Spinal cord (tissue), 9 donors: ENCODE measurements at regions not wholly inside any gene's neighbourhood (a gene's known extent, or its start where the extent isn't known, plus 50 kb on each side); places are given as distances from the start of the nearest gene placed in this dataset.

Experiments
- DNase-seq, 6 donors: peaks; one replicate each; pipeline versions ENCODE4 v3.0.0 to v3.0.0-alpha.2; 2013 to 2015; ENCODE audit warnings: low spot score in 6 of 6, low read depth in 4 of 6
- H3K27ac ChIP-seq: one replicate; pipeline ENCODE4 v1.5.1; 2013; ENCODE audit warnings: low read depth, low read length, control low read depth
- H3K27me3 ChIP-seq: one replicate; pipeline ENCODE4 v1.6.1; 2013; ENCODE audit warnings: low read length; ENCODE audit not compliant: control insufficient read depth, insufficient read depth
- H3K36me3 ChIP-seq: one replicate; pipeline ENCODE4 v1.6.1; 2013; ENCODE audit warnings: low read length; ENCODE audit not compliant: control insufficient read depth, insufficient read depth
- H3K4me1 ChIP-seq: one replicate; pipeline ENCODE4 v1.6.1; 2013; ENCODE audit warnings: low read length; ENCODE audit not compliant: control insufficient read depth, insufficient read depth
- H3K4me3 ChIP-seq: one replicate; pipeline ENCODE4 v1.5.1; 2013; ENCODE audit warnings: low read depth, low read length, control low read depth
- H3K9me3 ChIP-seq: one replicate; pipeline ENCODE4 v1.6.1; 2013; ENCODE audit warnings: low read length; ENCODE audit not compliant: control insufficient read depth, insufficient read depth
- WGBS: methylation state at CpG from one replicate; pipeline ENCODE4 v1.1.5; 2013; ENCODE audit warnings: missing lambda C conversion rate; ENCODE audit not compliant: insufficient coverage; 5-methylcytosine and 5-hydroxymethylcytosine counted together
- donor health status: healthy.

GRCh38 chr1:215358356-215358755, 208.7 kb upstream of the KCTD3 start:
- H3K9me3 ChIP-seq: no peaks in the 10 kb centered on the region
- no peak overlapping the region for H3K27ac ChIP-seq
- no peaks in the 10 kb centered on the region for H3K4me1 ChIP-seq
- DNase-seq: no peak
- no peak overlapping the region for H3K4me3 ChIP-seq
- no peaks in the 10 kb centered on the region for H3K36me3 ChIP-seq
- H3K27me3 ChIP-seq: no peaks in the 10 kb centered on the region
- 85% methylated on average over 1 of the region's 1 CpG for WGBS

- Histone ChIP-seq H3K9me3 (no peaks in the 10 kb centered on the region), H3K27me3 (no peaks in the 10 kb centered on the region), H3K4me3 (no peak overlapping the region)
Measured at GRCh38 chr1:215360031-215360430, 207.1 kb upstream of the KCTD3 start.

GRCh38 chr1:215360758-215361157, 206.3 kb upstream of the KCTD3 start:
- WGBS: no CpG with 5 or more reads among the region's 2 CpGs
- H3K36me3 ChIP-seq: no peaks in the 10 kb centered on the region
- no peaks in the 10 kb centered on the region for H3K9me3 ChIP-seq
- no peaks in the 10 kb centered on the region for H3K4me1 ChIP-seq
- no peaks in the 10 kb centered on the region for H3K27me3 ChIP-seq
- no peak overlapping the region for H3K27ac ChIP-seq
- no peak overlapping the region for H3K4me3 ChIP-seq
- peak in 2 of 6 donors; percentile 2 to 44 for DNase-seq

More at GRCh38 chr1:215360031-215360430, 207.1 kb upstream of the KCTD3 start:
- no peak overlapping the region for H3K27ac ChIP-seq
- H3K4me1 ChIP-seq: no peaks in the 10 kb centered on the region
- H3K36me3 ChIP-seq: no peaks in the 10 kb centered on the region
- peak in 2 of 6 donors; percentile 4 to 51 for DNase-seq

- Histone ChIP-seq H3K4me3 (no peak overlapping the region), H3K27ac (no peak overlapping the region), H3K9me3 (no peaks in the 10 kb centered on the region), H3K36me3 (no peaks in the 10 kb centered on the region), H3K27me3 (no peaks in the 10 kb centered on the region), H3K4me1 (no peaks in the 10 kb centered on the region)
- no peak for DNase-seq
Measured at GRCh38 chr1:215375381-215375780, 191.7 kb upstream of the KCTD3 start.

- Histone ChIP-seq H3K4me1 (no peaks in the 10 kb centered on the region), H3K9me3 (no peaks in the 10 kb centered on the region), H3K4me3 (no peak overlapping the region), H3K27ac (no peak overlapping the region), H3K27me3 (no peaks in the 10 kb centered on the region), H3K36me3 (no peaks in the 10 kb centered on the region)
- no peak for DNase-seq
- 79% methylated on average over 2 of the region's 2 CpGs for WGBS
Measured at GRCh38 chr1:215376544-215377264, 190.4 kb upstream of the KCTD3 start.

- Histone ChIP-seq H3K27me3 (no peaks in the 10 kb centered on the region), H3K36me3 (no peaks in the 10 kb centered on the region), H3K4me1 (no peaks in the 10 kb centered on the region), H3K27ac (no peak overlapping the region), H3K4me3 (no peak overlapping the region), H3K9me3 (no peaks in the 10 kb centered on the region)
- no peak for DNase-seq
- no CpG with 5 or more reads among the region's 2 CpGs for WGBS
Measured at GRCh38 chr1:215377746-215378145, 189.4 kb upstream of the KCTD3 start.

DNA sequence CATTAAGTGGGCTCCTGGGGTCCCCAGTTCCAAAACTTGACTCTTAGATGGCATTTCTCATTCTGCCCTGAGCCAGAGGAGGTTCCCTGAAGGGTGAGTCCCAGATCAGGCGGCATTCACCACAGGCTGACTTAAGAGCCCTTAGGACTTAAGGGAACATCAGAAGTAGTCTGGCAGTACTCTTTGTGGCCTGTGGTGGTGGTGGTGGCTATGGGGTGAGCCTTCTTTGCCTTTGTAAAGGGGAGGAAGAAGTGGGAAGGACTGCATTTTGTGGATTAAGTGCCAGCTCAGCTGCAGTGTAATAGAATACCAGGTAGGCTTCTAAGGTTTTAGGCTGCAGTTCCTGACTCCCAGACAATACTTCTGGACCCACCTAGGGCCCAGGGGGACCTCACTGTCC, 186.5 kb upstream of the KCTD3 start:
- Histone ChIP-seq H3K36me3 (no peaks in the 10 kb centered on the region), H3K4me1 (no peaks in the 10 kb centered on the region), H3K27ac (no peak overlapping the region), H3K4me3 (no peak overlapping the region), H3K9me3 (no peaks in the 10 kb centered on the region), H3K27me3 (no peaks in the 10 kb centered on the region)
- WGBS: 100% methylated on average over 1 of the region's 1 CpG
- DNase-seq: no peak

DNA sequence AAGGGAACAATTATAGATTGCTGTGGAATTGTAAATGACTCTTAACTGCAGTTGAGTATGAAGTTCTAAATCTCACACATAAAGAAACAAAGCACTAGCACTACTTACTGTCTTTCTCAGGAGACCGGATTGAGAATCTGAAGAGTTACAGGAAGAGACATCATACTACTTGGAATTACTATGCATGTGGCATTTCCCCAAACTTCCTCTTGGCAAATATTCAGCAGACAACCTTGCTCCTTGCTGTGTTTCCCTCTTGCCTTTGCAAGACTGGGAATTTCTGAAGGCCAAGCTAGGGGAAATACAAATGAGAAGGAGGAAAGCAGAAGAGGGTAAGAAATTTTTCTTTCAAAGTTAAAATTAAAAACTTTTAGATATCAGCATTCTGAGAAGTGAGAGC, 173.6 kb upstream of the KCTD3 start:
- Histone ChIP-seq H3K36me3 (no peaks in the 10 kb centered on the region), H3K27me3 (no peaks in the 10 kb centered on the region), H3K4me1 (no peaks in the 10 kb centered on the region), H3K9me3 (no peaks in the 10 kb centered on the region), H3K4me3 (no peak overlapping the region), H3K27ac (no peak overlapping the region)
- DNase-seq: no peak
- no CpG with 5 or more reads among the region's 1 CpG for WGBS

- no peaks in the 10 kb centered on the region for H3K9me3 ChIP-seq
- 97% methylated on average over 45 of the region's 53 CpGs for WGBS
- no peak for DNase-seq
- H3K36me3 ChIP-seq: no peaks in the 10 kb centered on the region
- no peak overlapping the region for H3K27ac ChIP-seq
- no peak overlapping the region for H3K4me3 ChIP-seq
- H3K4me1 ChIP-seq: no peaks in the 10 kb centered on the region
- H3K27me3 ChIP-seq: no peaks in the 10 kb centered on the region
Measured at GRCh38 chr1:215394084-215394991, 172.8 kb upstream of the KCTD3 start.

DNA sequence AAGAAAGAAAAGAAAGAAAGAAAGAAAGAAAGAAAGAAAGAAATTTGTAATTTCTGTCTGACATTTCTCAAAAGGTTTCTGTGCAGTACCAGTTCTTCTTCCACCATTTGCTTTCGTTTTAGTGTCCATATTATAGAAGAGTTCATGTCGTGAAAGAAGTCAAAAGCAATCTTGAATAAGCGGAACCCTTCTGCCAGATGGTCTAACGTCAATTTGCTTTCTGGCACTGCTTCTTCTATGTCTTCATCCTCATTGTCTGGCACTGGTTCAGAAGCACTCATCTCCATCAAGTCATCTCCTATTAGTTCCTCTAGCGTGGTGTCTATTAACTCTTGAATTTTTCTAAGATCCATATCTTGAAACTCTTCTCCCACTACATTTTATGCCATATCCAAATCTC, 170.0 kb upstream of the KCTD3 start:
- Histone ChIP-seq H3K36me3 (no peaks in the 10 kb centered on the region), H3K4me1 (no peaks in the 10 kb centered on the region), H3K27me3 (no peaks in the 10 kb centered on the region), H3K27ac (no peak overlapping the region), H3K9me3 (no peaks in the 10 kb centered on the region), H3K4me3 (no peak overlapping the region)
- no peak for DNase-seq
- WGBS: 88% methylated on average over 5 of the region's 5 CpGs
